Right lobe of liver (tissue), 6 donors: ENCODE measurements at regions not wholly inside any gene's neighbourhood (a gene's known extent, or its start where the extent isn't known, plus 50 kb on each side); places are given as distances from the start of the nearest gene placed in this dataset.

Source experiments
- ATAC-seq, 4 donors: fragments of 200-7000 bp; cut with Tn5 transposase; one replicate each; pipeline ENCODE4 v1.9.1; 2020; ENCODE audit warnings: mild to moderate bottlenecking in 4 of 4, moderate library complexity in 4 of 4
- DNase-seq, 3 donors: peaks; one replicate each; pipeline ENCODE4 v3.0.0-alpha.2; 2020
- H3K27ac ChIP-seq, 3 donors: fragments of 200-600 bp; one replicate each; pipeline ENCODE4 v1.8.0; 2022
- H3K27me3 ChIP-seq, 2 donors: fragments of 200-600 bp; one replicate each; pipeline ENCODE4 v1.8.0; 2022
- H3K36me3 ChIP-seq, 4 donors: fragments of 200-600 bp; sonication (generic) in 1 of 4; one replicate each; pipeline versions ENCODE4 v1.5.1 to v1.8.0; 2017 to 2022; ENCODE audit warnings: control low read depth in 1 of 4
- H3K4me1 ChIP-seq, 4 donors: fragments of 200-600 bp; sonication (generic) in 1 of 4; one replicate each; pipeline versions ENCODE4 v1.5.1 to v1.8.0; 2017 to 2022; ENCODE audit warnings: control low read depth in 1 of 4
- H3K4me3 ChIP-seq, 3 donors: fragments of 200-600 bp; one replicate each; pipeline ENCODE4 v1.8.0; 2022
- H3K9me3 ChIP-seq, 4 donors: fragments of 200-600 bp; sonication (generic) in 1 of 4; one replicate each; pipeline versions ENCODE4 v1.5.1 to v1.8.0; 2017 to 2022; ENCODE audit warnings: control low read depth in 1 of 4
- POLR2A ChIP-seq: fragments of 450-650 bp; IDR thresholded peaks from one replicate; pipeline ENCODE4 v1.6.1; 2017; ENCODE audit warnings: antibody characterized with exemption, mild to moderate bottlenecking
- WGBS: methylation state at CpG from one replicate; pipeline ENCODE4 v1.1.6; 2018; ENCODE audit warnings: low coverage, low lambda C conversion rate; ENCODE audit not compliant: insufficient coverage; ENCODE audit errors: missing lambda C conversion rate; 5-methylcytosine and 5-hydroxymethylcytosine counted together
- intact Hi-C, 2 donors: fragments of 100-400 bp; cut with DNase I; formaldehyde crosslinking; loops; one replicate each; pipeline versions ENCODE4 v1.11.2 to v1.14.1; 2022
- TF ChIP-seq, protein P1 (sequence below), 4 donors: fragments of 200-600 bp in 3 of 4; fragments of 450-650 bp in 1 of 4; IDR thresholded peaks; one replicate each; pipeline versions ENCODE4 v1.5.1 to v1.8.0; 2016 to 2022; ENCODE audit warnings: antibody characterized with exemption in 4 of 4, mild to moderate bottlenecking in 2 of 4
- donor health status: DM: no; HTN: yes; CAD: no.
- donor health status: DM: no; HTN: no; CAD: no.
- donor health status: DM: no; HTN: no; CAD: no.
- donor health status: DM: no; HTN: yes; CAD: no.
- donor health status: DM: no; HTN: yes; CAD: no.

DNA sequence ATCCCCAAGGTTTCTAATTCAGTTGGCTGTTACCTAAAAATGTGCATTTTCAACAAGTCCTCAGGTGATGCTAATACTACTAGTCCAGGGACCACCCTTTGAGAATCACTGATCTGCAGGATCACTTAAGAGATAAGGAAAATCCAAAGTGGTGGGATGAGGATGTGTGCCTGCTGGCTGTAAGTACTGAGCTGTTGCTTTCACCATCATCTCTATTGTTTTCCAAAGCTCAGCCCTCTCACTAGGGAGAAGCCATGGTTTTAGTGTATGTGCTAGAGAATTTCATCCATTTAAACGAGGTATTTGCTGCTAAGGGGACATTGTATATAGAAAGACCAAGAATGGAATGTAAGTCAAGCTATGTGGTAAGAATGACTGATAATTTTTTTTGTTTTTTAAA, 202.3 kb downstream of the KIF21A start:
- no peaks in the 10 kb centered on the region for H3K36me3 ChIP-seq
- no peak for DNase-seq
- intact Hi-C loops: no loop called here
- no peaks in the 10 kb centered on the region for H3K27me3 ChIP-seq
- WGBS: 22% methylated on average over 1 of the region's 1 CpG
- TF ChIP-seq, protein P1, sequence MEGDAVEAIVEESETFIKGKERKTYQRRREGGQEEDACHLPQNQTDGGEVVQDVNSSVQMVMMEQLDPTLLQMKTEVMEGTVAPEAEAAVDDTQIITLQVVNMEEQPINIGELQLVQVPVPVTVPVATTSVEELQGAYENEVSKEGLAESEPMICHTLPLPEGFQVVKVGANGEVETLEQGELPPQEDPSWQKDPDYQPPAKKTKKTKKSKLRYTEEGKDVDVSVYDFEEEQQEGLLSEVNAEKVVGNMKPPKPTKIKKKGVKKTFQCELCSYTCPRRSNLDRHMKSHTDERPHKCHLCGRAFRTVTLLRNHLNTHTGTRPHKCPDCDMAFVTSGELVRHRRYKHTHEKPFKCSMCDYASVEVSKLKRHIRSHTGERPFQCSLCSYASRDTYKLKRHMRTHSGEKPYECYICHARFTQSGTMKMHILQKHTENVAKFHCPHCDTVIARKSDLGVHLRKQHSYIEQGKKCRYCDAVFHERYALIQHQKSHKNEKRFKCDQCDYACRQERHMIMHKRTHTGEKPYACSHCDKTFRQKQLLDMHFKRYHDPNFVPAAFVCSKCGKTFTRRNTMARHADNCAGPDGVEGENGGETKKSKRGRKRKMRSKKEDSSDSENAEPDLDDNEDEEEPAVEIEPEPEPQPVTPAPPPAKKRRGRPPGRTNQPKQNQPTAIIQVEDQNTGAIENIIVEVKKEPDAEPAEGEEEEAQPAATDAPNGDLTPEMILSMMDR (IDR thresholded peaks at IDR 0.05): no peak
- TF ChIP-seq POLR2A: no peak
- H3K27ac ChIP-seq: no peak overlapping the region
- H3K9me3 ChIP-seq: no peaks in the 10 kb centered on the region
- H3K4me1 ChIP-seq: no peaks in the 10 kb centered on the region
- ATAC-seq: no peak
- H3K4me3 ChIP-seq: no peak overlapping the region

DNA sequence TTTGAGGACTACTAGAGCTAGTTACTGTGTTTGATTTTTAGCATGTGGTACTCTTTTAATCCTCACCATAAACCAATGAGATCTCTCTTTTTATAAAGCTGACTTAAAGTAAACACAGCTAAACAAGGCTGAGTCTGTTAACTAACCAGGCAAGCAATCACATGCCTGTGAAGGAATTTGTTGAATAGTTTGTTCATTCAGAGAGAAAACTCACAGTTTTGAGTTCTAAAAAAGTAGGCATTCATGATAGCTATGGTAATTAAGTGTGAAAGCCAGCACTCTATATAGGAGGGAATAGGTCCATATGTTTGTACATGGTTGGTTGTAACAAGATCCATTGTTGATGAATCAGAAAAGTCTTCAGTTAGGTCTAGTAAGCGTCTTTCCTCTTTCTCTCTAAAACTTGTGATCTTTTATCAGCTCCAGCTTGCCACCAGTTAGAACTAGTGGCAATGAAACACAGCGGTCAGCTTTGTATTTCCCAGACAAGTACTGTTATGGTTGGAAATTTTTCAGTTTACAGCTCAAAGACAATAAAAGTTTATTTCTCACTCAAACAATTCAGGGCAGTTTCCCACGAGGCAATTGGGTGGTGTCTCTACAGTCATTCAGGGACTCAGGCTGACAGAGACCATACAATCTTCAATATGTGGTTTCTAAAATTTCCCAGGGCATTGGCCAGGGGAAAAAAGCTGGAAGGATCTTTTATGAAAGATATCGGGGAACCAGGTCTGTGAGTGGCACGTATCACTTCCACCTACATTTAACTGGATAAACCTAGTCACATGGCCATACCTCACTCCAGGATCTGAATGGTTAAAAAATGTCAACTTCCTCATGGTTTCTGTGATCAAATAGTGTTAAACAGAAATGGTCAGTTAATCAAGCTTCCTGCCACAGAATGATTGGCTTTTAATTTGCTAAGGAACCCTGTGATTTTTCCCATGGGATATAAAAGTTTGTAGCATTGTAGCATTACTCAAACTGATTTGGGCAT, 203.1 kb downstream of the KIF21A start:
- no peak for ATAC-seq

DNA sequence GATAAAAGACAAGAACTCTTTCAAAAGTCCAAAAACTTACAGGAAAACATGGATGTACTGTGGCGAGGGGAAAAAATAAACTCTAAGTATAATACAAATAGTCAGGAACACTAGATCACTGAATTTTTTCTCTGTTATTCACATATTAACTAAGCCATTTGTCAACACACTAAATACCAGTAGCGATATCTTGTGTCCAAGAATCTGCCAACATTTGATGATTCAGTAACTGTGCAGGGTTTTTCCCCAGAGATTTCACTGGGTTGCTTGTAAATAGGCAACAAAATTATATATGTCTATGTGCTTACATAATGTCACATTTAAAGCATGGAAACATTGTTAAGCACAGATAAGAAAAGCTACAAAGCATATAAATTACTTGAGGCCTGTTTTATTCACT, 205.9 kb downstream of the KIF21A start:
- intact Hi-C loops: no loop called here
- no peak overlapping the region for H3K27ac ChIP-seq
- TF ChIP-seq, protein P1 (IDR thresholded peaks at IDR 0.05): no peak
- no peak for TF ChIP-seq POLR2A
- no peaks in the 10 kb centered on the region for H3K9me3 ChIP-seq
- peak in 2 of 4 donors; percentile 53 to 85 for ATAC-seq
- H3K36me3 ChIP-seq: no peaks in the 10 kb centered on the region
- DNase-seq: no peak
- H3K4me1 ChIP-seq: no peaks in the 10 kb centered on the region
- WGBS: 18% methylated on average over 2 of the region's 2 CpGs
- no peaks in the 10 kb centered on the region for H3K27me3 ChIP-seq
- no peak overlapping the region for H3K4me3 ChIP-seq

More for the DNA sequence above, 203.1 kb downstream of the KIF21A start:
- TF ChIP-seq, protein P1 (IDR thresholded peaks at IDR 0.05): no peak
- no peak for TF ChIP-seq POLR2A
- Histone ChIP-seq H3K9me3 (no peaks in the 10 kb centered on the region), H3K4me1 (no peaks in the 10 kb centered on the region), H3K27me3 (no peaks in the 10 kb centered on the region), H3K4me3 (no peak overlapping the region), H3K27ac (no peak overlapping the region), H3K36me3 (no peaks in the 10 kb centered on the region)
- no peak for DNase-seq
- intact Hi-C loops: no loop called here
- 50% methylated on average over 5 of the region's 5 CpGs for WGBS

DNA sequence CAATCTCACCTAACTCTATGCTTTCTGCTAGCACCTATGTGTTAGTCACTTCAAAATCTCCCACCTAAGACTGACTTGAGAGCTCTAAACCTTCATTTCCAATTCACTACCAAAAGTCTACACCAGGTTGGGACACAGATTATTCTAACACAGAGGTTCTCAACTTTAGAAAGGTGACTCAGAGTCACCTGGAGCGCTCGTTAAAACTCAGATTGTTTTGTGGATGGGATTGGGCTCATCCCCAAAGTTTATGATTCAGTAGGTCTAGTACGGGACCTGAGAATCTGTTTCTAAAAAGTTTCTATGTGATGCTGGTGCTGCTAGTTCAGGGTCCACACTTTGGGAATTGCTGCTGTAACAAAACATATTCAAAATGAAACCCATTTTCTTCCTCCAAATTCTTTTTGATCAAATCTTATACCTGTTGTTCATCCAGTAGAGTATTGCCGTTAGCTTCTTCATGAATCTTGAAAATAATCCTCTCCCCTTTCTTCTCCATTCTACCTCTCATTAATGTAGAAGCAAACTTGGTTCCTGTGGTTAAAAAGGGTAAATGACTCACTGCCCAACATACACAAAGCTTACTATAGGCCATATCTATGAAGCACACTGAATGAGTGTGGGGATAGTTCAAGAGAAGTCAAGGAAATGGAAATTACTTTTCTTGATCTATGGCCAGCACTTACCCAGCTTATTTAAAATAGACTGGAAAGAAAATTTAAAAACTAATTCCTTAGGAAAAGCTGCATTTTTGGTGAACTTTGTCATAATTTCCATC, 206.7 kb downstream of the KIF21A start:
- ATAC-seq: no peak
- 74% methylated on average over 4 of the region's 4 CpGs for WGBS

More for the DNA sequence above, 206.7 kb downstream of the KIF21A start:
- no peaks in the 10 kb centered on the region for H3K9me3 ChIP-seq
- H3K36me3 ChIP-seq: no peaks in the 10 kb centered on the region
- H3K4me3 ChIP-seq: no peak overlapping the region
- no peak overlapping the region for H3K27ac ChIP-seq
- DNase-seq: no peak
- H3K27me3 ChIP-seq: no peaks in the 10 kb centered on the region
- H3K4me1 ChIP-seq: no peaks in the 10 kb centered on the region
- intact Hi-C loops: no loop called here
- no peak for TF ChIP-seq POLR2A
- TF ChIP-seq, protein P1 (IDR thresholded peaks at IDR 0.05): no peak
